Body of pancreas (tissue), 4 donors: ENCODE measurements at regions not wholly inside any gene's neighbourhood (a gene's known extent, or its start where the extent isn't known, plus 50 kb on each side); places are given as distances from the start of the nearest gene placed in this dataset.

Source experiments
- CTCF ChIP-seq, 7 experiments: fragments of 450-650 bp in 4 of 7; fragments of 200-600 bp in 3 of 7; sonication (generic) in 3 of 7; IDR thresholded peaks; one replicate each; pipeline ENCODE4 v1.5.1; 2016 to 2019; ENCODE audit warnings: antibody characterized with exemption in 7 of 7
- POLR2A ChIP-seq, 3 donors: fragments of 450-650 bp; IDR thresholded peaks; one replicate each; pipeline ENCODE4 v1.6.1; 2016; ENCODE audit warnings: antibody characterized with exemption in 3 of 3, mild to moderate bottlenecking in 2 of 3

GRCh38 chr2:21644266-21644665 is 520.5 kb downstream of the TDRD15 start:
- TF ChIP-seq CTCF (IDR thresholded peaks at IDR 0.05) (no peak), POLR2A (IDR thresholded peaks at IDR 0.05) (no peak)
